GM06990 (cell line): ENCODE measurements at regions not wholly inside any gene's neighbourhood (a gene's known extent, or its start where the extent isn't known, plus 50 kb on each side); places are given as distances from the start of the nearest gene placed in this dataset.

Experiments
- DNase-seq: peaks from one replicate; pipeline ENCODE4 v3.0.0-alpha.2; 2011; ENCODE audit not compliant: insufficient read length; ENCODE audit errors: extremely low read depth
- H3K27me3 ChIP-seq: replicated peaks from 2 replicates; pipeline ENCODE4 v1.6.0; 2011; ENCODE audit warnings: low read length; ENCODE audit not compliant: control insufficient read depth, insufficient read depth
- H3K36me3 ChIP-seq: 2 replicates; pipeline ENCODE4 v1.5.1; 2011; ENCODE audit warnings: low read length; ENCODE audit not compliant: control insufficient read depth, insufficient read depth
- H3K4me3 ChIP-seq: replicated peaks from 2 replicates; pipeline ENCODE4 v1.5.1; 2011; ENCODE audit warnings: low read depth, mild to moderate bottlenecking, control low read depth, low read length
- TF ChIP-seq, protein P1 (sequence below): IDR thresholded peaks from 2 replicates; pipeline ENCODE4 v1.5.1; 2011; ENCODE audit warnings: low read length, control low read depth, mild to moderate bottlenecking, inconsistent platforms; ENCODE audit not compliant: insufficient read depth, poor library complexity, severe bottlenecking

DNA sequence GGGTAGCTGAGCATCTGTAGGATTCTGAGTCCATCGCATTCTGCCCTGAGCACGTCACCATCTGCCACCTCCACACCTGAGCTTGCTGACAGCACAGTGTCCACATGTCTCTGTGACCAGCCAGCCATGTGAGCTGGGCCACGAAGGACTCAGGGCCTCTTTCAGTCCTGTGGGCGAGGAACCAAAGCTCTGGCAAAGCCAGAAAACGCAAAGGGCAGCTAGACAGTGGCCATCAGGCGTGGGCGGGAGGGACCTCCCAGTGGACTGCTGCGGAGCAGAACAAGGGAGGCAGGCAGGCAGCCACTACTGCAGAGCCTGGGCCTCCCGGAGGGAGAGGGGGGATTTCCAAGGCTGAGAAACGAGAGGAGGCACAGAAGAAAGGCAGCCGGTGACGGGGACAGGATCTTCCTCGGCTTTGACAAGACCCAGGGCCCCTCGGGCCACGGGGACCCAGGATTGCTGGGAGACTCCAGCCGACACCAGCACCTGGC lies 274.6 kb upstream of the SALL3 start:
- no peak for DNase-seq
- no peaks in the 10 kb centered on the region for H3K27me3 ChIP-seq
- no peak overlapping the region for H3K4me3 ChIP-seq
- H3K36me3 ChIP-seq = no peaks in the 10 kb centered on the region
- TF ChIP-seq, protein P1, sequence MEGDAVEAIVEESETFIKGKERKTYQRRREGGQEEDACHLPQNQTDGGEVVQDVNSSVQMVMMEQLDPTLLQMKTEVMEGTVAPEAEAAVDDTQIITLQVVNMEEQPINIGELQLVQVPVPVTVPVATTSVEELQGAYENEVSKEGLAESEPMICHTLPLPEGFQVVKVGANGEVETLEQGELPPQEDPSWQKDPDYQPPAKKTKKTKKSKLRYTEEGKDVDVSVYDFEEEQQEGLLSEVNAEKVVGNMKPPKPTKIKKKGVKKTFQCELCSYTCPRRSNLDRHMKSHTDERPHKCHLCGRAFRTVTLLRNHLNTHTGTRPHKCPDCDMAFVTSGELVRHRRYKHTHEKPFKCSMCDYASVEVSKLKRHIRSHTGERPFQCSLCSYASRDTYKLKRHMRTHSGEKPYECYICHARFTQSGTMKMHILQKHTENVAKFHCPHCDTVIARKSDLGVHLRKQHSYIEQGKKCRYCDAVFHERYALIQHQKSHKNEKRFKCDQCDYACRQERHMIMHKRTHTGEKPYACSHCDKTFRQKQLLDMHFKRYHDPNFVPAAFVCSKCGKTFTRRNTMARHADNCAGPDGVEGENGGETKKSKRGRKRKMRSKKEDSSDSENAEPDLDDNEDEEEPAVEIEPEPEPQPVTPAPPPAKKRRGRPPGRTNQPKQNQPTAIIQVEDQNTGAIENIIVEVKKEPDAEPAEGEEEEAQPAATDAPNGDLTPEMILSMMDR = no peak

DNA sequence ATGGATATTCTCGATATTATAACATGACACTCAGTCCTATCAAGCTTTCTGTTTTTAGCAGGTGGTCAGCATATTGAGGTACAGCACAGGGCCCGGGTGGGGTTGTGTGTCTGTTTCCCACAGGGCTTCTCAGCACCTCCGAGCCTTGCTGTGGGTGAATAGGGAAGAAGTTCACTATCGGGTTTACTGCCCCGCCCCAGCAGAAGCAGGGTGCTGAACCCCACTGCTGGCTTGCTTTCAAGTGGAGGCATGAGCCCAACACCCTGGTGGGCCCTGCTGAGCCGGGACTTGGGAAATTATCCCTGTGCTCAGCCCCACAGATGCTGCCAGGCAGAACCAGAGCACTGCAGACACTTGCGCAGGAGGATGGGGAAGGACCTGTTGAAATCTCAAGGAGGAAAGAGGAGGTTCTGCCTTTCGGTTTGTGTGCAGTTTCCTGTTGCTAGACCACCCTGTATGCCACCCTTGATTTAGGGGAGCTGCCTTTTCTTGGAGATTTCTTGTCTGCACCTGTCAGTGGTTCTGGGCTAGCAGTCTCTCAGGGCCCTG lies 270.3 kb upstream of the SALL3 start:
- Histone ChIP-seq H3K27me3 (no peaks in the 10 kb centered on the region), H3K4me3 (no peak overlapping the region), H3K36me3 (no peaks in the 10 kb centered on the region)
- TF ChIP-seq, protein P1 = no peak
- no peak for DNase-seq

DNA sequence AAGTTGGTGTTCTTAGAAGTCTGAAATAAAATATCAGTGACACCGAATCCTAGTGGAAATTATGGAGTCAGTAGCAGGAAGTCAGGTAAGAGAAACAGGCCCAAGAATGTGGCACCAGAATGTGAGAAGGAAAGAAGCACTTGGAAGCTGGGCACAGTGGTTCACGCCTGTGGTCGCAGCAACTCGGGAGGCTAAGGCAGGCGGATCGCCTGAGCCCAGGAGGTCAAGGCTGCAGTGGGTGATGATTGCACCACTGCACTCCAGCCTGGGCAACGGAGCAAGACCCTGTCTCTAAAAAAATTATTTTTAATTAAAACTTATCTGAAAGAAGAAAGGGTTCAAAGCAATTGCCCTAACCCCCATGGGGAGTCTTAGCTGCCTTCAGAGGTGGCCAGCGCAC lies 268.3 kb upstream of the SALL3 start:
- Histone ChIP-seq H3K27me3 (no peaks in the 10 kb centered on the region), H3K4me3 (no peak overlapping the region), H3K36me3 (no peaks in the 10 kb centered on the region)
- TF ChIP-seq, protein P1 = no peak
- no peak for DNase-seq

DNA sequence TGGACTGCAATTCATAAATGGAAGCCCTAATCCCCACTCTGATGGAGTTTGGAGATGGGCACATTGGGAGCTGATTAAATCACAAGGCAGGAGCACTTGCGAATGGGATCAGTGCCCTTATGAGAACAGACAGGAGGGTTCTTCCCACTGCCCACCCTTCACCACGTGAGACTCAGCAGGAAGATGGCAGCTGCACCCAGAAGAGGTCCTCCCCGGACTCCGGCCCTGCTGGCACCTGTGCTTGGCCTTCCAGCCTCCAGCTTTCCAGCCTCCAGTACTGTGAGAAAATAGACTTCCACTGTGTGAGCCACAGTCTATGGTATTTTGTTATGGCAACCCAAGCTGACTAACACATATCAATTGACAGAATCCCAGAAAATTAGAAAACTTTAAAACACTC lies 267.6 kb upstream of the SALL3 start:
- no peaks in the 10 kb centered on the region for H3K36me3 ChIP-seq
- TF ChIP-seq, protein P1 = no peak
- no peak overlapping the region for H3K4me3 ChIP-seq
- H3K27me3 ChIP-seq = no peaks in the 10 kb centered on the region
- DNase-seq = no peak

GRCh38 chr18:78713069-78713468 lies 266.5 kb upstream of the SALL3 start:
- Histone ChIP-seq H3K4me3 (no peak overlapping the region), H3K27me3 (no peaks in the 10 kb centered on the region), H3K36me3 (no peaks in the 10 kb centered on the region)
- TF ChIP-seq, protein P1 = no peak
- DNase-seq = no peak

DNA sequence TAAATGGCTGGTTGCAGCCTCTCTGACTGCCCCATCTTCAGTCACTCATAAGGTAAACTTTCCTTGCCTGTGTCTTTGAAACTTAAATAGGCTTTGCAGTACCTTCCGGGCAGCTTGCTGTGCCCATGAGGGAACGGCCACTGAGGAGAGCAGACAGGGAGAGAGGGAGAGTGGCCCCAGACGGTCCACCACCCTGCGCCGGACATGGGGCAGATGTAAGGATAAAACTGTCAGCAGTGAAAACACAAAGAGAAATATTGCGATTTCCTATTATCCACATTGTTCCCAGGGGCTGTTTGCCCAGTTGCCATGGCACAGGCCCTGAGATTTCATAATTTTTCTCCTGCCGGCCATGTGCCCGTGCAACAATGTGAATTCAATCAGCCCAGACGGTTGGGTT lies 265.9 kb upstream of the SALL3 start:
- TF ChIP-seq, protein P1 = no peak
- no peak for DNase-seq
- Histone ChIP-seq H3K4me3 (no peak overlapping the region), H3K27me3 (no peaks in the 10 kb centered on the region), H3K36me3 (no peaks in the 10 kb centered on the region)
